OCI-M2 (cell line): ENCODE measurements at regions not wholly inside any gene's neighbourhood (a gene's known extent, or its start where the extent isn't known, plus 50 kb on each side); places are given as distances from the start of the nearest gene placed in this dataset.

Source experiments
- DNase-seq: peaks from one replicate; lab custom pipeline; 2025; ENCODE audit not compliant: unreplicated experiment; lab: John Stamatoyannopoulos, UW

GRCh38 chr1:48164571-48164970 lies 57.9 kb upstream of the SLC5A9 start:
- DNase-seq = no peak

- no peak for DNase-seq
Observed at GRCh38 chr1:48160486-48161132, 61.9 kb upstream of the SLC5A9 start.

GRCh38 chr1:48139275-48139674 lies 83.2 kb upstream of the SLC5A9 start:
- no peak for DNase-seq

GRCh38 chr1:48127735-48128685 lies 94.5 kb upstream of the SLC5A9 start:
- no peak for DNase-seq

- DNase-seq = no peak
Observed at GRCh38 chr1:48123647-48124046, 98.9 kb upstream of the SLC5A9 start.

GRCh38 chr1:48121955-48122354 lies 100.6 kb upstream of the SLC5A9 start:
- no peak for DNase-seq

- no peak for DNase-seq
Observed at GRCh38 chr1:48120621-48121020, 101.9 kb upstream of the SLC5A9 start.

GRCh38 chr1:48115835-48116234 lies 106.7 kb upstream of the SLC5A9 start:
- no peak for DNase-seq

GRCh38 chr1:48114596-48115382 lies 107.7 kb upstream of the SLC5A9 start:
- no peak for DNase-seq

- DNase-seq = peak; percentile 3
Observed at GRCh38 chr1:48109390-48110013, 112.3 kb upstream of the TRABD2B start.

GRCh38 chr1:48107516-48107915 lies 110.3 kb upstream of the TRABD2B start:
- no peak for DNase-seq

GRCh38 chr1:48106049-48106448 lies 108.9 kb upstream of the TRABD2B start:
- no peak for DNase-seq

- no peak for DNase-seq
Observed at GRCh38 chr1:48105165-48105564, 108.0 kb upstream of the TRABD2B start.

GRCh38 chr1:48103495-48103894 lies 106.3 kb upstream of the TRABD2B start:
- DNase-seq = no peak

- no peak for DNase-seq
Observed at GRCh38 chr1:48102766-48103165, 105.6 kb upstream of the TRABD2B start.

GRCh38 chr1:48099072-48099773 lies 102.0 kb upstream of the TRABD2B start:
- no peak for DNase-seq

- DNase-seq = no peak
Observed at GRCh38 chr1:48093696-48094528, 96.7 kb upstream of the TRABD2B start.

GRCh38 chr1:48093147-48093546 lies 96.0 kb upstream of the TRABD2B start:
- no peak for DNase-seq

- DNase-seq = no peak
Observed at GRCh38 chr1:48092401-48092800, 95.2 kb upstream of the TRABD2B start.
